Panc1 (cell line): ENCODE measurements at regions not wholly inside any gene's neighbourhood (a gene's known extent, or its start where the extent isn't known, plus 50 kb on each side); places are given as distances from the start of the nearest gene placed in this dataset.

ENCODE experiments used
- ATAC-seq: fragments of 200-7000 bp; cut with Tn5 transposase; 2 replicates; pipeline ENCODE4 v1.9.1; 2020; ENCODE audit warnings: mild to moderate bottlenecking, moderate library complexity
- BruUV-seq: library from RNA; stranded (reverse); fragments of 400-500 nt; replicated peaks from 2 replicates; lab custom pipeline; 2021; lab: Mats Ljungman, UMichigan
- CTCF ChIA-PET: fragments of 300-600 bp; sonication (Branson Sonifier 250); formaldehyde crosslinking; loops from one replicate; lab custom pipeline; 2022; ENCODE audit warnings: antibody characterized with exemption; lab: Charles Lee
- POLR2A ChIA-PET: fragments of 300-600 bp; sonication (Branson Sonifier 250); formaldehyde crosslinking; loops from one replicate; lab custom pipeline; 2022; ENCODE audit warnings: antibody characterized with exemption; lab: Charles Lee
- DNase-seq: peaks from one replicate; pipeline ENCODE4 v3.0.0-alpha.2; 2010; ENCODE audit warnings: low read depth, low spot score
- H3K27ac ChIP-seq: 2 replicates; pipeline ENCODE4 v1.5.1; 2011; ENCODE audit warnings: mild to moderate bottlenecking, low read length, inconsistent platforms
- H3K27me3 ChIP-seq: fragments of 200-500 bp; sonication (Bioruptor generic); 2 replicates; pipeline ENCODE4 v1.6.0; 2014; ENCODE audit warnings: low read length, inconsistent platforms; ENCODE audit not compliant: control insufficient read depth, insufficient read depth
- H3K36me3 ChIP-seq: fragments of 200-500 bp; sonication (Bioruptor generic); 2 replicates; pipeline ENCODE4 v1.5.1; 2014; ENCODE audit warnings: inconsistent platforms, mild to moderate bottlenecking, low read length, moderate library complexity; ENCODE audit not compliant: control insufficient read depth, insufficient read depth
- H3K4me1 ChIP-seq: 2 replicates; pipeline ENCODE4 v1.5.1; 2011; ENCODE audit warnings: inconsistent platforms, mild to moderate bottlenecking, low read length, moderate library complexity; ENCODE audit not compliant: control insufficient read depth, insufficient read depth
- H3K4me3 ChIP-seq, 2 experiments: 2 replicates each; pipeline ENCODE4 v1.5.1; 2011 to 2012; ENCODE audit warnings: low read depth in 2 of 2, low read length in 2 of 2, mild to moderate bottlenecking in 2 of 2, inconsistent platforms in 1 of 2, moderate library complexity in 1 of 2
- H3K9me3 ChIP-seq: fragments of 200-500 bp; sonication (Bioruptor generic); 2 replicates; pipeline ENCODE4 v1.5.1; 2014; ENCODE audit warnings: low read depth, mild to moderate bottlenecking, inconsistent platforms, low read length, moderate library complexity; ENCODE audit not compliant: control insufficient read depth, insufficient read depth
- CTCF ChIP-seq: fragments of 450-650 bp; IDR thresholded peaks from 2 replicates; pipeline ENCODE4 v1.5.1; 2017; ENCODE audit warnings: mild to moderate bottlenecking
- POLR2AphosphoS5 ChIP-seq: IDR thresholded peaks from 2 replicates; pipeline ENCODE4 v1.6.1; 2012; ENCODE audit warnings: mild to moderate bottlenecking, low read depth, low read length, moderate library complexity
- REST ChIP-seq, 2 experiments: IDR thresholded peaks; 2 replicates each; pipeline ENCODE4 v1.6.1; 2011 to 2012; ENCODE audit warnings: low read depth in 2 of 2, control low read depth in 1 of 2, low read length in 1 of 2, mild to moderate bottlenecking in 1 of 2, moderate library complexity in 1 of 2; ENCODE audit not compliant: insufficient read depth in 1 of 2
- SIN3A ChIP-seq: IDR thresholded peaks from 2 replicates; pipeline ENCODE4 v1.6.1; 2012; ENCODE audit warnings: low read depth, mild to moderate bottlenecking, low read length, moderate library complexity, borderline replicate concordance; ENCODE audit not compliant: insufficient read depth
- TCF7L2 ChIP-seq: IDR thresholded peaks from 2 replicates; pipeline ENCODE4 v1.6.1; 2011; ENCODE audit warnings: mild to moderate bottlenecking, low read depth, low read length, inconsistent platforms
- in situ Hi-C: cut with HindIII; loops from 2 replicates; pipeline ENCODE4 v1.10.0; 2016; ENCODE audit warnings: low sequenced_read_pairs, low pct_unique_long_range_greater_than_20kb
- intact Hi-C: fragments of 100-400 bp; cut with micrococcal nuclease; formaldehyde crosslinking; loops from one replicate; pipeline ENCODE4 v1.10.0; 2022; ENCODE audit not compliant: unreplicated experiment

DNA sequence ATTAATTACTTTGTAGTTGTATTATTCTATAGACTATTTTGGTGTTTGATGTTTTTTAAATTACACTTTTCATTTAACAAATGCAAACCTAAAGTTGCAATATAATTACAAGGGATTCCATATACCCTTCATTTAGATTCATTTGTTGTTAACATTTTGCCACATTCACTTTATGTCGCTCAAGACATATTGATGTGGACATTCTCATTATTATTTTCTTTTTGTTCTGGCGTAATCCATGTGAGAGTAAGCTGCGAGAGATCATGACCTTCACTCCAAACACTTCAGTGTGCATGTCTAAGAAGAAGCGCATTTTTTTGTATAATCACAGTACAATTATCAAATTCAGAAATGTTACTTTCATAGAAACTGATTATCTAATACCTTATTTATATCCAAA lies 280.6 kb downstream of the CALCRL start:
- ChIA-PET POLR2A (interaction anchor here (0.6 kb wide), 1 partner anchor 85 kb away, joined by 4 read pairs; no protein-coding TSS in a partner anchor), CTCF (no interaction called here)
- TF ChIP-seq REST (IDR thresholded peaks at IDR 0.05; ENCODE audit: insufficient read depth in 1 of 2, low read depth in 2 of 2, low read length in 1 of 2), result no peak
- TF ChIP-seq SIN3A, result no peak
- TF ChIP-seq TCF7L2, result no peak
- TF ChIP-seq CTCF, result no peak
- TF ChIP-seq POLR2AphosphoS5, result no peak
- BruUV-seq, result no TSS peak
- in situ Hi-C loops (no loop called here), intact Hi-C loops (no loop called here)
- Histone ChIP-seq H3K36me3 (no peaks in the 10 kb centered on the region), H3K4me3 (no peak overlapping the region), H3K9me3 (no peaks in the 10 kb centered on the region), H3K27ac (no peak overlapping the region), H3K27me3 (no peaks in the 10 kb centered on the region), H3K4me1 (no peaks in the 10 kb centered on the region)
- ATAC-seq, result no peak
- no peak for DNase-seq

DNA sequence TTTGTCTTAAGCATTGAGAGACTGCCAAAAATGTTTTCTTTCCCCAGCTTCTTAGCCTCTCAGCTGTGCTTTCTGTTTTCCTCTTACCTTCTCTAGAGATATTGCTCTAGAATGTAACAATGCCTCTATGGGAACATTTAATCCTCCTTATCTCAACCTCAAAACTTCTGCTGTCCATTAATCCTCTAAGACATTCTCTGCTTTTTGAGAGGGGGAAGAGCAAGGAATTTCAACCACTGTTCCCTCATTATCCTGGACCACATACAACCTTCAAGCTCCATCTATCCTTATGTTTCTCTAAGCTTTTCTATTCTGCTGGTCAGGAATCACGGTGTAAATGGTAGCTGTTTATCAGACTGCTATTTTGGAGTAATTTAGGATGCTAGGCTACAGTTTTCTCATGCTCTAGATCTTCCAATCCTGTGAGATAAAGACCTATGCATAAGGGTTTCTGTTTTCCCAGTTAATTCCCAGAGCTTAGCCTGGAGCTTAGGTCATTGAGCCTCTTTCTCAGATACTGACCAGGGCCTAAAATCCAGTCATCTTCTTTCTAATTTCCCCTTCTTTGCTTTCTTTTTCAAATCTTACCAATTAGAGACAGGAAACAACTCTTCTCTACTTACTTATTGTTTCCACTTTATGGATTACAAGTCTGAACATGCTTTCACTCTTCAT lies 282.0 kb downstream of the CALCRL start:
- ATAC-seq (no peak), DNase-seq (no peak)
- intact Hi-C loops (no loop called here), in situ Hi-C loops (no loop called here)
- no peaks in the 10 kb centered on the region for H3K9me3 ChIP-seq
- no peaks in the 10 kb centered on the region for H3K27me3 ChIP-seq
- CTCF ChIA-PET, result no interaction called here
- POLR2A ChIA-PET, result no interaction called here
- TF ChIP-seq CTCF (no peak), POLR2AphosphoS5 (no peak), TCF7L2 (no peak), REST (IDR thresholded peaks at IDR 0.05; ENCODE audit: insufficient read depth in 1 of 2, low read depth in 2 of 2, low read length in 1 of 2) (no peak), SIN3A (no peak)
- no peaks in the 10 kb centered on the region for H3K36me3 ChIP-seq
- no peaks in the 10 kb centered on the region for H3K4me1 ChIP-seq
- no TSS peak for BruUV-seq
- no peak overlapping the region for H3K4me3 ChIP-seq
- no peak overlapping the region for H3K27ac ChIP-seq
